Spleen (tissue), 11 donors: ENCODE measurements at regions not wholly inside any gene's neighbourhood (a gene's known extent, or its start where the extent isn't known, plus 50 kb on each side); places are given as distances from the start of the nearest gene placed in this dataset.

Experiments
- DNase-seq: peaks from one replicate; pipeline ENCODE4 v3.0.0-alpha.2; 2020
- H3K27ac ChIP-seq, 8 donors: fragments of 200-600 bp; sonication (generic) in 7 of 8; 1 replicate in 4 of 8; 2 replicates in 4 of 8; pipeline versions ENCODE4 v1.5.0 to v1.8.0; 2016 to 2021; ENCODE audit warnings: inconsistent platforms in 4 of 8, mild to moderate bottlenecking in 4 of 8, moderate library complexity in 1 of 8
- H3K27me3 ChIP-seq, 7 donors: fragments of 200-600 bp; sonication (generic) in 6 of 7; replicated peaks in 1 of 7; 1 replicate in 4 of 7; 2 replicates in 3 of 7; pipeline versions ENCODE4 v1.5.0 to v1.8.0; 2016 to 2021; ENCODE audit warnings: inconsistent platforms in 3 of 7, mild to moderate bottlenecking in 1 of 7
- H3K36me3 ChIP-seq, 6 donors: fragments of 200-600 bp; sonication (generic) in 5 of 6; 1 replicate in 4 of 6; 2 replicates in 2 of 6; pipeline versions ENCODE4 v1.5.0 to v1.8.0; 2016 to 2021; ENCODE audit warnings: inconsistent platforms in 2 of 6
- H3K4me1 ChIP-seq, 6 donors: fragments of 200-600 bp; sonication (generic) in 5 of 6; 1 replicate in 3 of 6; 2 replicates in 3 of 6; pipeline versions ENCODE4 v1.5.0 to v1.8.0; 2016 to 2021; ENCODE audit warnings: inconsistent platforms in 3 of 6
- H3K4me3 ChIP-seq, 8 donors: fragments of 200-600 bp; sonication (generic) in 7 of 8; 1 replicate in 4 of 8; 2 replicates in 4 of 8; pipeline versions ENCODE4 v1.5.0 to v1.8.0; 2016 to 2021; ENCODE audit warnings: inconsistent platforms in 4 of 8, mild to moderate bottlenecking in 4 of 8, moderate library complexity in 2 of 8
- H3K9me3 ChIP-seq, 8 donors: fragments of 200-600 bp; sonication (generic) in 7 of 8; 1 replicate in 4 of 8; 2 replicates in 4 of 8; pipeline versions ENCODE4 v1.5.0 to v1.8.0; 2016 to 2021; ENCODE audit warnings: inconsistent platforms in 4 of 8
- CTCF ChIP-seq, 11 experiments: fragments of 200-600 bp in 7 of 11; fragments of 450-650 bp in 4 of 11; sonication (generic) in 4 of 11; IDR thresholded peaks in 8 of 11; conservative IDR thresholded peaks in 3 of 11; 1 replicate in 7 of 11; 2 replicates in 4 of 11; pipeline versions ENCODE4 v1.4.0 to v1.8.0; 2016 to 2021; ENCODE audit warnings: antibody characterized with exemption in 11 of 11, inconsistent platforms in 4 of 11, mild to moderate bottlenecking in 1 of 11
- POLR2A ChIP-seq, 3 donors: fragments of 450-650 bp; IDR thresholded peaks; one replicate each; pipeline ENCODE4 v1.5.1; 2017; ENCODE audit warnings: antibody characterized with exemption in 3 of 3, mild to moderate bottlenecking in 1 of 3
- POLR2AphosphoS5 ChIP-seq, 3 donors: sonication (generic); formaldehyde crosslinking; IDR thresholded peaks; one replicate each; pipeline ENCODE4 v1.5.1; 2017; ENCODE audit warnings: antibody characterized with exemption in 3 of 3
- WGBS, 5 donors: extraction: QIAGEN DNeasy Blood & Tissue Kit in 3 of 5; methylation state at CpG; one replicate each; pipeline versions ENCODE4 v1.1.5 to v1.1.7; 2013 to 2018; 5-methylcytosine and 5-hydroxymethylcytosine counted together
- intact Hi-C: fragments of 100-400 bp; cut with DNase I; formaldehyde crosslinking; loops from one replicate; pipeline ENCODE4 v1.15.0; 2023; ENCODE audit warnings: low total_unique reads
- donor health status: healthy with polysubstance abuse.
- donor health status: DM: no; HTN: no; CAD: no; lungs with moderate emphysema.
- donor health status: DM: no; HTN: no; CAD: no.
- donor health status: Bipolar disorder and iron deficiency.
- donor health status: healthy.
- donor health status: DM: no; HTN: no; CAD: no.
- donor health status: DM: yes; HTN: yes; CAD: no.

- no peak overlapping the region for H3K4me3 ChIP-seq
- peaks cover 0 to 21% (median 0%) of the 10 kb centered on the region in 7 donors for H3K27me3 ChIP-seq
- TF ChIP-seq POLR2A (IDR thresholded peaks at IDR 0.05) (no peak), CTCF (IDR thresholded peaks at IDR 0.05 in 8 of 11, conservative IDR thresholded peaks at IDR 0.05 in 3 of 11) (no peak), POLR2AphosphoS5 (IDR thresholded peaks at IDR 0.05) (no peak)
- no peak overlapping the region for H3K27ac ChIP-seq
- no peaks in the 10 kb centered on the region for H3K4me1 ChIP-seq
- H3K36me3 ChIP-seq = no peaks in the 10 kb centered on the region
- WGBS, 5 donors = 84 to 89% (median 86%) methylated on average over 8 to 10 of the region's 10 CpGs
- no peak for DNase-seq
- H3K9me3 ChIP-seq = peaks cover 0 to 13% (median 6%) of the 10 kb centered on the region in 8 donors
- intact Hi-C loops = no loop called here
These were observed 386.5 kb upstream of the SULF2 start for GRCh38 chr20:48171626-48172356.

GRCh38 chr20:48171071-48171470 is 385.8 kb upstream of the SULF2 start:
- no peak for DNase-seq
- Histone ChIP-seq H3K27me3 (peaks cover 0 to 27% (median 0%) of the 10 kb centered on the region in 7 donors), H3K27ac (no peak overlapping the region), H3K4me3 (no peak overlapping the region), H3K9me3 (peaks cover 0 to 13% (median 6%) of the 10 kb centered on the region in 8 donors), H3K4me1 (no peaks in the 10 kb centered on the region), H3K36me3 (no peaks in the 10 kb centered on the region)
- intact Hi-C loops = no loop called here
- no peak for TF ChIP-seq CTCF (IDR thresholded peaks at IDR 0.05 in 8 of 11, conservative IDR thresholded peaks at IDR 0.05 in 3 of 11)
- no peak for TF ChIP-seq POLR2A (IDR thresholded peaks at IDR 0.05)
- no peak for TF ChIP-seq POLR2AphosphoS5 (IDR thresholded peaks at IDR 0.05)
- 76 to 83% (median 78%) methylated on average over 6 of the region's 6 CpGs for WGBS, 5 donors

GRCh38 chr20:48170625-48171024 is 385.3 kb upstream of the SULF2 start:
- no peaks in the 10 kb centered on the region for H3K36me3 ChIP-seq
- WGBS, 5 donors = 63 to 81% (median 68%) methylated on average over 2 of the region's 2 CpGs
- no peak for DNase-seq
- H3K4me1 ChIP-seq = no peaks in the 10 kb centered on the region
- no peak overlapping the region for H3K4me3 ChIP-seq
- no peak for TF ChIP-seq POLR2A (IDR thresholded peaks at IDR 0.05)
- TF ChIP-seq CTCF (IDR thresholded peaks at IDR 0.05 in 8 of 11, conservative IDR thresholded peaks at IDR 0.05 in 3 of 11) = no peak
- TF ChIP-seq POLR2AphosphoS5 (IDR thresholded peaks at IDR 0.05) = no peak
- peaks cover 0 to 32% (median 0%) of the 10 kb centered on the region in 7 donors for H3K27me3 ChIP-seq
- no peak overlapping the region for H3K27ac ChIP-seq
- peaks cover 0 to 13% (median 6%) of the 10 kb centered on the region in 8 donors for H3K9me3 ChIP-seq
- intact Hi-C loops = no loop called here

- H3K36me3 ChIP-seq = no peaks in the 10 kb centered on the region
- intact Hi-C loops = no loop called here
- TF ChIP-seq POLR2A (IDR thresholded peaks at IDR 0.05) (no peak), POLR2AphosphoS5 (IDR thresholded peaks at IDR 0.05) (no peak), CTCF (IDR thresholded peaks at IDR 0.05 in 8 of 11, conservative IDR thresholded peaks at IDR 0.05 in 3 of 11) (no peak)
- no peak overlapping the region for H3K4me3 ChIP-seq
- peaks cover 0 to 13% (median 6%) of the 10 kb centered on the region in 8 donors for H3K9me3 ChIP-seq
- WGBS, 5 donors = 82 to 91% (median 84%) methylated on average over 15 of the region's 15 CpGs
- DNase-seq = no peak
- H3K27ac ChIP-seq = no peak overlapping the region
- no peaks in the 10 kb centered on the region for H3K4me1 ChIP-seq
- H3K27me3 ChIP-seq = peaks cover 0 to 38% (median 0%) of the 10 kb centered on the region in 7 donors
These were observed 384.5 kb upstream of the SULF2 start for GRCh38 chr20:48169650-48170225.
